ENCODE measurements at regions not wholly inside any gene's neighbourhood (a gene's known extent, or its start where the extent isn't known, plus 50 kb on each side); places are given as distances from the start of the nearest gene placed in this dataset.
A peak's percentile ranks its signal among the peaks of the same experiment; 100 is the strongest.

GRCh38 chr5:91219091-91219802, 163.9 kb downstream of the ARRDC3 start:
- intact Hi-C loops (cut with DNase I) = loop anchor here in 1 of 2 donors (10.0 kb wide), 2 partner anchors 114 to 354 kb away; no protein-coding TSS in a partner anchor
- no peak for TF ChIP-seq CTCF (IDR thresholded peaks at IDR 0.05)
- 77 to 80% (median 77%) methylated on average over 5 of the region's 5 CpGs for WGBS, 3 donors
- Histone ChIP-seq H3K9me3 (no peaks in the 10 kb centered on the region), H3K4me3 (no peak overlapping the region), H3K27me3 (ENCODE audit: insufficient read depth in 3 of 3, low read length in 2 of 3) (no peaks in the 10 kb centered on the region), H3K4me1 (no peaks in the 10 kb centered on the region), H3K36me3 (ENCODE audit: insufficient read depth in 1 of 2, low read depth in 1 of 2) (no peaks in the 10 kb centered on the region), H3K27ac (peak overlapping the region; percentile 31)
- ATAC-seq (peak; percentile 57 to 89 (median 84)), DNase-seq (no peak)

GRCh38 chr5:91217859-91218258, 165.3 kb downstream of the ARRDC3 start:
- no peak for ATAC-seq
- TF ChIP-seq CTCF (IDR thresholded peaks at IDR 0.05) = no peak
- Histone ChIP-seq H3K4me3 (no peak overlapping the region), H3K9me3 (no peaks in the 10 kb centered on the region), H3K27ac (no peak overlapping the region), H3K27me3 (ENCODE audit: insufficient read depth in 3 of 3, low read length in 2 of 3) (no peaks in the 10 kb centered on the region), H3K36me3 (ENCODE audit: insufficient read depth in 1 of 2, low read depth in 1 of 2) (no peaks in the 10 kb centered on the region), H3K4me1 (no peaks in the 10 kb centered on the region)
- no peak for DNase-seq
- 99 to 100% (median 100%) methylated on average over 1 of the region's 1 CpG for WGBS, 3 donors
- intact Hi-C loops (cut with DNase I) = loop anchor here in 1 of 2 donors (10.0 kb wide), 2 partner anchors 113 to 353 kb away; no protein-coding TSS in a partner anchor

- TF ChIP-seq CTCF (IDR thresholded peaks at IDR 0.05) = no peak
- Histone ChIP-seq H3K36me3 (ENCODE audit: insufficient read depth in 1 of 2, low read depth in 1 of 2) (no peaks in the 10 kb centered on the region), H3K9me3 (no peaks in the 10 kb centered on the region), H3K4me3 (no peak overlapping the region), H3K27me3 (ENCODE audit: insufficient read depth in 3 of 3, low read length in 2 of 3) (no peaks in the 10 kb centered on the region), H3K4me1 (peaks cover 6% of the 10 kb centered on the region), H3K27ac (no peak overlapping the region)
- 79 to 88% (median 80%) methylated on average over 4 of the region's 4 CpGs for WGBS, 3 donors
- intact Hi-C loops (cut with DNase I) = loop anchor here in 1 of 2 donors (10.0 kb wide), 2 partner anchors 110 to 350 kb away; no protein-coding TSS in a partner anchor
- no peak for DNase-seq
- no peak for ATAC-seq
Observed at GRCh38 chr5:91214571-91214970, 168.5 kb downstream of the ARRDC3 start.
